ENCODE measurements at regions not wholly inside any gene's neighbourhood (a gene's known extent, or its start where the extent isn't known, plus 50 kb on each side); places are given as distances from the start of the nearest gene placed in this dataset.

DNA sequence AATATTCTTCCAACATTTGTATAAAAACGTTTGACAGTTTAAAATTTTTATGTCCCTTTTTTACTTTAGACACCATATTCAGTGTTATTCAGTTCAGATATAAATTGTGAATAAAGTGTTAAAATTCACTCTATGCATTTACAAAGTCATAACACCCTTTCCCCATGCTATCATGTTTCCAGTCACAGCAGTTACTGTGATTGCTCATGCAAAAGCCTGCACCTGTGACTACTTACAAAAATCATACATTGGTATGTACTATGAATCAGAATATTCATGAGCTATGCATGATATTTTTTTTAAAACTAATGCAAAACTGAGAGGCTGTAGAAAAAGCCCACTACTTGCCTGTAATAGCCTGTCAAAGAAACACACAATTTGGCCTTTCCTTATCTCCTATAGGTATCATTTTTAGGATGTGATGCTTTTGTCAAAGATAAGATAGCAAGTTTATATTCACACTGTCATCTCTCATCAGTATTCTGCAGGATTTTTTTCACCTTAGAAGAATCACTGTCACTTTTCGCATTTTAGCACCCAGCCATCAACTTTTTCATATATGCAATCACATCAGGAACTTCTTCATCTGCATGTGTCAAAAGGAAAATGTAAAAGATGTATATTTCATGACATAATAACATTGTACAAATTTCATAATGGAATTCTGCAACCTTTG is 443.2 kb downstream of the C12orf50 start:
- no peak for TF ChIP-seq SP1 (IDR thresholded peaks at IDR 0.05)
- TF ChIP-seq SUZ12 (IDR thresholded peaks at IDR 0.05), result no peak
- TF ChIP-seq TARDBP (IDR thresholded peaks at IDR 0.05), result no peak
- no peak for TF ChIP-seq FOXM1 (IDR thresholded peaks at IDR 0.05; ENCODE audit: borderline replicate concordance)
- no peak for TF ChIP-seq BHLHE40 (IDR thresholded peaks at IDR 0.05; ENCODE audit: borderline replicate concordance)
- TF ChIP-seq FOXK2 (IDR thresholded peaks at IDR 0.05), result no peak
- TF ChIP-seq ZNF384 (IDR thresholded peaks at IDR 0.05), result no peak

Data from HEK293T (cell line).